ENCODE measurements at regions not wholly inside any gene's neighbourhood (a gene's known extent, or its start where the extent isn't known, plus 50 kb on each side); places are given as distances from the start of the nearest gene placed in this dataset.

GRCh38 chr13:50171590-50172282, 156.5 kb downstream of the KCNRG start:
- no peak for TF ChIP-seq CTCF (IDR thresholded peaks at IDR 0.05)
- no peak for TF ChIP-seq POLR2A (IDR thresholded peaks at IDR 0.05)
